ENCODE measurements at regions not wholly inside any gene's neighbourhood (a gene's known extent, or its start where the extent isn't known, plus 50 kb on each side); places are given as distances from the start of the nearest gene placed in this dataset.

DNA sequence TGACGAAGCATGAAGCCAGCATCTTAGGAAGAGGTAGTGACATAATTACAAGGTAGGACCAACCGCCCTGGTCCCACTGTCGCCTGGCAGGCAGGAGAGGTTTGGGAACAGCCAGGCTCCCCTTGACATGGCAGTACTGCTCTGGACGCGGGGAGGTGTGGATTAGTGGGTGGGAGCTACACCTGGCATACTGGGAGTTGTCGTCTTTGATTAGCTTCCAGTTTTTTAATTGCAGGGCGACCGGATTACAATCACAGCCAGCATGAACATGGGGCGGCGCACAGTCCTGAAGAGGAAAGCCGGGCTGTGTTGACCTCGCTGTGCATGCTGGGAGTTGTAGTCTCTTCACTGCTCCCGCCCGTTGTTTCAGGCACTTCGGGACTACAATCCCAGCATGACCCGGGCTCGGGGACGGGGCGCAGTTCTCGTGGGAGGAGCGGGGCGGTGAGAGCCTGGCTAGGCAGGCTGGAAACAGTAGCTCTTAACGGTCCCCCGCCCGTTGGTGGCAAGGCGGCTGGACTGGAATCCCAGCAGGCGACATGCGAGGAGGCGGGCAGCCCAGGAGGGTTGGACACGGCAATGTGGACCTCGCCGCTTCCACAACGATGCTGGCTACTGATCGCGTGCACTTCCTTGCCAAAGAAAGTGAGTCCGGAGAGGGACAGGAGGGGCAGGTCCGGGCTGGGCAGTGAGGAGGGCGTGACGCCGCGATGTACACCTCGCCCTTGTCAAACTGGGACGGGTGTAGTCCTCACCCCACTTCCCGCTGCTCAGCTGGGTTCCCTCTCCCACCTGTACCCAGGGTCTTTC lies 98.0 kb upstream of the ZNF722 start:
- TF ChIP-seq CTCF (IDR thresholded peaks at IDR 0.05; ENCODE audit: low read depth, low read length, missing input control) (no peak), GABPA (IDR thresholded peaks at IDR 0.05 in 1 of 2, conservative IDR thresholded peaks at IDR 0.05 in 1 of 2) (peak in 1 of 2 donors; percentile 58), TAF1 (conservative IDR thresholded peaks at IDR 0.05) (no peak), EGR1 (IDR thresholded peaks at IDR 0.05; ENCODE audit: low read depth in 2 of 2) (no peak), REST (IDR thresholded peaks at IDR 0.05) (peak; percentile 98), JUND (IDR thresholded peaks at IDR 0.05) (no peak), FOXA1 (IDR thresholded peaks at IDR 0.05) (no peak), SP1 (IDR thresholded peaks at IDR 0.05) (no peak), RAD21 (IDR thresholded peaks at IDR 0.05) (no peak), YY1 (IDR thresholded peaks at IDR 0.05) (peak; percentile 70), MAX (IDR thresholded peaks at IDR 0.05) (peak; percentile 84)
- TF ChIP-seq, protein P1, sequence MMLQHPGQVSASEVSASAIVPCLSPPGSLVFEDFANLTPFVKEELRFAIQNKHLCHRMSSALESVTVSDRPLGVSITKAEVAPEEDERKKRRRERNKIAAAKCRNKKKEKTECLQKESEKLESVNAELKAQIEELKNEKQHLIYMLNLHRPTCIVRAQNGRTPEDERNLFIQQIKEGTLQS (IDR thresholded peaks at IDR 0.05) = no peak
- TF ChIP-seq, protein P2, sequence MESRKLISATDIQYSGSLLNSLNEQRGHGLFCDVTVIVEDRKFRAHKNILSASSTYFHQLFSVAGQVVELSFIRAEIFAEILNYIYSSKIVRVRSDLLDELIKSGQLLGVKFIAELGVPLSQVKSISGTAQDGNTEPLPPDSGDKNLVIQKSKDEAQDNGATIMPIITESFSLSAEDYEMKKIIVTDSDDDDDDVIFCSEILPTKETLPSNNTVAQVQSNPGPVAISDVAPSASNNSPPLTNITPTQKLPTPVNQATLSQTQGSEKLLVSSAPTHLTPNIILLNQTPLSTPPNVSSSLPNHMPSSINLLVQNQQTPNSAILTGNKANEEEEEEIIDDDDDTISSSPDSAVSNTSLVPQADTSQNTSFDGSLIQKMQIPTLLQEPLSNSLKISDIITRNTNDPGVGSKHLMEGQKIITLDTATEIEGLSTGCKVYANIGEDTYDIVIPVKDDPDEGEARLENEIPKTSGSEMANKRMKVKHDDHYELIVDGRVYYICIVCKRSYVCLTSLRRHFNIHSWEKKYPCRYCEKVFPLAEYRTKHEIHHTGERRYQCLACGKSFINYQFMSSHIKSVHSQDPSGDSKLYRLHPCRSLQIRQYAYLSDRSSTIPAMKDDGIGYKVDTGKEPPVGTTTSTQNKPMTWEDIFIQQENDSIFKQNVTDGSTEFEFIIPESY (IDR thresholded peaks at IDR 0.05) = peak; percentile 98
